ENCODE measurements at regions not wholly inside any gene's neighbourhood (a gene's known extent, or its start where the extent isn't known, plus 50 kb on each side); places are given as distances from the start of the nearest gene placed in this dataset.

GRCh38 chr5:17021602-17021932 is 85.5 kb upstream of the MYO10 start (continued):
- TF ChIP-seq ZNF592 (IDR thresholded peaks at IDR 0.05) (no peak), PTRF (tag; IDR thresholded peaks at IDR 0.05) (no peak), ZBTB11 (CRISPR knock-in tag; IDR thresholded peaks at IDR 0.05) (no peak), THRAP3 (IDR thresholded peaks at IDR 0.05; ENCODE audit: borderline replicate concordance) (no peak), ZSCAN32 (CRISPR knock-in tag; IDR thresholded peaks at IDR 0.05) (no peak), STAT5A (IDR thresholded peaks at IDR 0.05; ENCODE audit: borderline replicate concordance, low read length) (no peak), POLR3G (IDR thresholded peaks at IDR 0.05; ENCODE audit: extremely low read depth, insufficient read length, insufficient replicate concordance) (no peak), TSHZ1 (CRISPR knock-in tag; IDR thresholded peaks at IDR 0.05) (no peak), GTF2F1 (IDR thresholded peaks at IDR 0.05; ENCODE audit: low read depth, low read length) (no peak), STAT5B (CRISPR knock-in tag; IDR thresholded peaks at IDR 0.05) (no peak), MIER1 (IDR thresholded peaks at IDR 0.05; ENCODE audit: low read depth) (no peak), ZHX1 (conservative IDR thresholded peaks at IDR 0.05; ENCODE audit: low read length) (no peak), NBN (IDR thresholded peaks at IDR 0.05; ENCODE audit: low read depth) (no peak)
